GM19452 (cell line): ENCODE measurements at regions not wholly inside any gene's neighbourhood (a gene's known extent, or its start where the extent isn't known, plus 50 kb on each side); places are given as distances from the start of the nearest gene placed in this dataset.

Experiments
- ATAC-seq: cut with Tn5 transposase; IDR thresholded peaks from one replicate; pipeline ENCODE4 v1.9.1; 2021; ENCODE audit not compliant: unreplicated experiment

DNA sequence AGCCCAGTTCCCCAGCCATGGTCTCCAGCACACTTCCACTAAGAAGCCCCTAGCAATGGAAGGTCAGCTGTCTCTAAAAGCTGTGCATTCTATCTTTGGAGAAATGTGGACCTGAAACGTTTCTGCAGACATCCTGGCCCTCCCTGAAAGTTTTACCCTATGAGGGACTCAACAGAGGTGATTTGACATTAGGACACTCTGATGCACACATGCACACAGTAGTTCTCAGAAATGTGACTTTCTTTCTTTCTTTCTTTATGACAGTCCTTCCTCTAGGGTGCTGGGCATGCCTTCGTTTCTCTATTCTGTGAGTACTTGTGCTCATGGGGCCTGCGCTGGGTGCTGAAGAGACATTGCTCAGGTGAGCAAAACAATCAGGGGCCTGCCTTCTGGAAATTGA is 857.3 kb downstream of the RNF144A start:
- ATAC-seq = no peak

DNA sequence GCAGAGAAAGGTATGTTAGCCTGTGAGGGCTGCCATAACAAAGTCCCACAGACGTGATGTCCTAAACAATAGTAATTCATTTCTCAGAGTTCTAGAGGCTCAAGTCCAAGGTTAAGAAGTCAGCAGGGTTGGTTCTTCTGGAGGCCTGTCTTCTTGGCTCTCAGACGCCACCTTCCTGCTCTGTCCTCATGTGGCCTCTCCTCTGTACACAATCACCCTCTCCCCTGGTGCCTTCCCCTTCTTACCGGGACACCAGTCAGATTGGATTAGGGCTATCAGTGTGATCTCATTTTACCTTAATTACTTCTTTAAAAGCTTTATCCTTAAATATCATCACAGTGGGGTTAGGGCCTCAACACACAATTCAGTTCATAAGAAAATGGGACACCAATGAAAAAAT is 860.5 kb downstream of the RNF144A start:
- no peak for ATAC-seq

DNA sequence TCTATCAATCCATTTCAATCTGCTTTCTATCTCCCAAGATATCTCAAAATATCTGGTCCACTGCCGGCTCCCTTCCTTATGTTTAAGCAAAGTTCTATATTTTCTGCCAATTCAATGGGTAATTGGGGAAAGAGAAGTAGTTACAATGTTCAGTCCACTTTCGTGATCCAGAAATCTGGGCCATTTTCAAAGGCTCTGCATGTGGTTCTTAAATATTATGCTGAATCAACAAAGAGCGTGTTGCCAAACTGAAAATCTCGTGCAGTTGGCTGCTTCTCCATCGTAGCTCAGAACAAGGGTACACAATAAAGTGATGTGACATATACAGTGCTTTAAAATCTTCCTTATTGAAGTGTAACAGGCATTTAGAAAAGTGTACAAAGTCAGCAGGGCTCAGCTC is 863.1 kb downstream of the RNF144A start:
- ATAC-seq = no peak

DNA sequence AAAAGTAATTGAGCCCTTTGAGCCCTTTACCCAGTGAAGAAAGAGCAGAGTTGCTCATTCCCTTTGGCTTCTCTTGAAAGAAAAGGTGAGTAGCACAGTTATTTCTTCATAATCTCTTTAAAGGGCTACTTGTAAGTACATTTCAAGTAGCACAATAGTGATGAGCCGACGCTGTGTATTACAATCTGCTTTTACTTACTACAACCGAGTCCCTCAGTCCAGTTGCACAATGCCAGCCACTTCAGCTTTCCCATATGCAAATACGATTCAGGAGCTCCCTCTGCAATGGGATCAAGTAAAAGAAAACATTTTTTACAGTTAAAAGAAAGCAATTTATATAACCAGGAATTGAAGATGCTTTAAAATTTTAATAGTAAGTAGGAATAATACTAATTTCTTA is 868.5 kb downstream of the RNF144A start:
- no peak for ATAC-seq

DNA sequence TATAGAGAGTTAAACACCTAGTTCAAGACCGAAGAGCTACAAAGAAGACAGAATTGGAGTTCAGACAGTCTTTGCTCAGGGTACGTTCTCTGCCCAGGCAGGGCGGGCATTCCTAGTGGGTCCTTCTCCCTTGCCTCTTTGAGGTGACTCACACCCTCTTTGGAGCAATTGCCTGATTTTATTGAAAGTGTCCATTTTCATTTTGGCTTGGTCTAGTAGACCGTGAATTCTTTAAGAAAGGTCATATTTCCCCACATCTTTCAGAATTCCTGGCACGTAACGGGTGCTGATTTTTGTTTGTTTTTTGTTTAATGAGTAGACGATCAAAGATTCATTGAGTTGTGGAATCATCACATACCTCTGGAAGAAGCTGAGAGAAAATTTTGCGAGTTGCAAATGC is 871.5 kb downstream of the RNF144A start:
- no peak for ATAC-seq

DNA sequence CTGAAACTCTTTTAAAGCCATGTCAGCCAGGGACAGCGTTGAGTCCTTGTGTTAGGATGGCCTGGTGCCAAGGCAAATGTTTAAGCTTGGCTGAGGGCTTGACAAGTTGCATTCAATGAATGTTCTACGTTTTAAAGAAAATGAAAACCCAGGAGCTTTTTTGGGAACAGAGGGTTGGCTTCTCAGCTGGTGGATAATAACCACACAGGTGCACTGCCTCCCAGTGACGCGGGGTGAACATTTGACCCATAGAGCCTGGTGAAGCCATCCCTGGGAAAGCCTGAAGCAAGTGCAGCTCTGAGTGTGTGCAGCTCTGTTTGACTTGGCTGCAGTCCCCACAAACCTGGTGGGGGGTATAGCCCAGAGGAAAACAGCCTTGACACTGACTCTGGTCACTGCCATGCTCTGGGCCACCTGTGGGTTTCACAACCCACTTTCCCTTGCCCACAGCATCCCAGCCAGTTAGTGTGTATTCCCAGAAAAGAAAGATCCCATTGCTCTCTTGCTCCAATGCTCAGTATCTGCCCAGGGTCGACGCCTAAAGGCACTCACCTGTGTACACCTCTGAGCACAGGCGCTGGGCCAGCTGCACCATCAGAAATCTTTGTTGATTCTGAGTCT is 874.9 kb downstream of the RNF144A start:
- ATAC-seq = no peak

DNA sequence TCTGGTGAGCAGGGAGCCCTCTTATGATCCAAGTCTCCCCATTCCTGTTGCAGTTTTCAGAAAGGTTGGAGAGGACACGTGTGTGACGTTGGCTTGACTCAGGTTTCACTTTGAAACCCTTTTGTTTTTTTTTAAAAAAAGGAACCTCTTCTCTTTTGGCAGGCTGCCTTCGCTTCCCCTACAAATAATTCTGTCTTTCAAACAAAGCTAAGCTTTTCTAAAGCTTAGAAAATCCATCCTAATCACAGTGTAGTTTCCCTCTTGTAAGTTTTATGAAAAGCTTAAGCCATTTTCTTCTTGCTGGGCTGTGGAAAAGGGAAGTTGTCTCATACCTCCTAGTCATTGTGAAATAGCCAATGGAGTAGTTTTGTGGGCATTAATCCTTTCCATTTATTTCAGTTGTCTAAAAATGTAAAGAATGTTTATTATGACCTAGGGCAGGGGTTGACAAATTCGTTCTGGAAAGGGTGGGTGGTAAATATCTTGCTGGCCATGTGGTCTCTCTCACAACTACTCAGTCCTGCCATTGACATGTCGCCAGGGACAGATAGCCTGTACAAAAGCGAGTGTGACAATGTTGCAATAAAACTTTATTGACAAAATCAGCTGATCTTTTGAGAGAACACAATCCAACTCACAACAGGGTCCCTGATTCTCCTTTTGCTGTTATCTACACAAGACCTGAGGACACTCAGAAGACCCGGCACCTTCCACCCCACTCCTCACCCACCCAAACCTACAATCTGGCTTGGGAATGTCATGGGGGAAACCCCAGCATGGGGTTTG is 878.8 kb downstream of the RNF144A start:
- no peak for ATAC-seq

DNA sequence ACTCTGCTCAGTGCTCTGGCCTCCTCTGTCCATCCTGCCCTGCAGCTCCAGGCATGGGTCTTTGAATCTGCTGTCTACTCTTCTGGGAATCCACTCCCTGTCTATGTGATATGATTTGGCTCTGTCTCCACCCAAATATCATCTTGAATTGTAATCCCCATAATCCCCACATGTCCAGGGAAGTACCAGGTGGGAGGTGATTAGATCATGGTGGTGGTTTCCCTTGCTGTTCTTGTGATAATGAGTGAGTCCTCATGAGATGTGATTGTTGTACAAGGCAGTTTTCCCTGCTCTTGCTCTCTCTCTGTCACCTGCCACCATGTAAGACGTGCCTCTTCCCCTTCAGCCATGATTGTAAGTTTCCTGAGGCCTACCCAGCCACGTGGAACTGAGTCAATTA is 881.8 kb upstream of the ID2 start:
- ATAC-seq = no peak

DNA sequence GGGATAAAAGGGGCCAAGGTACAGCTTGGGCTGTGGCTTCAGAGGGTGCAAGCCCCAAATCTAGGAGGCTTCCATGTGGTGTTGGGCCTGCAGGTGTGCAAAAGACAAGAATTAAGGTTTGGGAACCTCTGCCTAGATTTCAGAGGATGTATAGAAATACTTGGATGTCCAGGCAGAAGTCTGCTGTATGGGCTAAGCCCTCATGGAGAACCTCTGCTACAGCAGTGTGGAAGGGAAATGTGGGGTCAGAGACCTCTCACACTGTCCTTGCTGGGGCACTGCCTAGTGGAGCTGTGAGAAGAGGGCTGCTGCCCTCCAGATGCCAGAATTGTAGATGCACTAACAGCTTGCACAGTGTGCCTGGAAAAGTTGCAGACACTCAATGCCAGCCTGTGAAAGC is 880.6 kb upstream of the ID2 start:
- no peak for ATAC-seq

DNA sequence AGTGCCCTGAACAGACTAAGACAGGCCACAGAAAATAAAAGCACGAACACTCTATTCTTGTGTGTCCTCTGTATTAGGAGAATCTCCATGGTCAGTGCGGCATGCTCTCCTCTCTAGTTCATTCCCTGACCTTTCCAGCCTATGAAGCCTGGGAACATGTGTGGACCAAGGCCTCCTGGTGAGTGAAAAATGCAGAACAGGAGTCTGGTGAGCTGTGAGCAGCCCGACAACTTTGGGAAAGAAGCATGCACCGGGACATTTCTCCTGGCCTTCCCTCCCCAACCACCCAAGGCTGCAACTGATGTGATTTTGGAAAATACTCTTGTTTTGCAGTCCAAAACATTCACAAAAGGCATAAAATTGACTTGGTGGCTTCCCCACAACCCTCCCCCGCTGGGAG is 878.3 kb upstream of the ID2 start:
- ATAC-seq = no peak

DNA sequence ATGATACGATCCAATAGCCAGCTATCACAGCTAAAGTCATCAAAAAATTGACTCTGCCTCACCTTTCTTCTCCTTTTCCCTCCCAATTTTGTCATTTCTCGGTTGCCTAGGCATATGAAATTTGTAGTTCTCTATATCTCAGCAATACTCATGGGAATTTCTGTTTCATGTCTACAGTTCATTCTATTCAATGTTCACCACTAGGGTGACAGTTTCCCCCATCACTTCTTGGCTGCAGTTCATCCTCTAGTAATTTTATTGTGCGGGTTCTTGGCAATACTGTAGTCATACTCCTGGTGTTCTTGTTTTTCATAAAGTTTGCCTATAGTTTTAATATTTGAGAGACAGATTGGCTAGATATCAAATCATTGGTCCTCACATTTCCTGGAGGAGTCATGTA is 872.2 kb upstream of the ID2 start:
- no peak for ATAC-seq

DNA sequence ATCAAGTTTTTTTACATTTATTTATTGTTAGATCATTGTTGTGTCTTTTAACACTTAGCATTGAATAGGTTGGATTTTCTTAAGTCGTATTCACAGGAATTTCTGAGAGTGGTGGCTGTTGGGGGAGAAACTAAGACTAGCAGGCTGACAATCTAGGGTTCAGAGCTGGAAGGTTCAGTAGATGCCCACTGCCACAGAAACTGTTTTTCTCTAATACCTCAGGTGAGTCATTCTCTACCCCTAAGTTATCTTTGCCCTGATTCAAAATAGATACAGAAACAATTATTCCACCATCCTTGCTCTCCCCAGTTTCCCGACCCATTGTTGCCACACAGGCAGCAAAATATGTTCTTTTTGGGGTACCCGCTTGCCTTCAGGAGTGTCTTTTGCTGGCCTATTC is 870.8 kb upstream of the ID2 start:
- ATAC-seq = no peak

DNA sequence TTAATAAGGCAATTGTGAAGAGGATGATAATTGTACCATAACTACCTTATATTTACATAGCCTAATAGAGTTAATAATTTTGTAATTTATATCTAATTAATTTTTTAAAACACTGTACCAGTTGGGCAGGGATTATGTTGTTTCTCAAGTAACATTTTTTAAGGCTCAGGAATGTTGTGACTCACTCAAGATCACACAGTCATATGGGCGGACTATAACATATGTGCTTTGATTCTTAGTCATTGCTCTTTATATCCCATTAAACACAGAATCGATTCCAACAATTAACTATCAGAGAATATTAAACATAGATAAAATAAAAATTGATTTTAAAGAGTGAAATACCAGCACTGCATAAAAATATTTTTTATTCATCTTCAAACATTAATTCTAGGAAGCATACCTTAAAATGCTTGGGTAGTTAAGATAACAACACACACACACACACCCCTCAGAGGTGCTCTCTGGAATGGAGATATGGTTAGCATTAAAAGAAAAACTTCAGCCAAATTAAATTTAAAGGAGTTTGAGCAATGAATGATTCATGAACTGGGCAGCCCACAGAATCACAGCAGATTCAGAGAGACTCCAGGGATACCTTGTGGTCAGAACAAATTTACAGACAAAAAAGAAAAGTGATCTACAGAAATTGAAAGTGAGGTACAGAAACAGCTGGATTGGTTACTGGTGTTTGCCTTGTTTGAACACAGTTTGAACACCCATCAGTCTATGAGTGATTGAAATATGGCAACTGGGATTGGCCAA is 869.4 kb upstream of the ID2 start:
- ATAC-seq = no peak

DNA sequence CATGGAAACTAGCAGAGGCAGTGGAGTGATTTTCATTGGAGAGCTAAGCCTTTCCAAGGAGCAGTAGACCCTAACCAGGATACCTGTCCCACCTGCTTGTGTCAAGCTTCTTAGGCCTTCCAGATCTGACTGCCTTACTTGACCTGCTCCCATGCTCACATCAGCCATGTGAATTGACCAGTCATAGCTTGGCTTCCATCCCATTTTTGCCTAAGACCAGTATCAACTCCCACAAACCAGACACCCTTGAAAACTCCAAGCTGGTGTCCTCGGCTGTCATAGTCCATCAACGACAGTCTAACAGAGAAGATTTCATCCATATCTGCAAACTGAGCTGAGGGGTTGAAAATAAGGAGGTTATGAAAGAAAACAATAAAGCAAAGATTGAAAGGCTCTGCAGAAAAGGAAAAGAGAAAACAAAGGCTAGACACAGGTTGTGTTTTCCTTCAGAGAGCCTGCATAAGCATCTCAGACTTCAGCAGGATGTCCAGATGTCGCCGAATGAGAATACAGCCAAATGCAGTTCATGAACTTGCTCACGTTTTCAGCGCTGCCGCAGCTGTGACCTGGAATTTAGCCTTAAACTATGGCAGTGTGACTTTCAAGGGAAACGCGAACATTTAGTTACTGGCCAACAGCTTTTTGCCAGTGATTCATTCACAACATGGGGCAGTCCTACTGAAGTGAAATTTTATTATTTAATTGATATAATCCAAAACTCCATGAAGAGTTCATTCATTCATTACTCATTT is 868.1 kb upstream of the ID2 start:
- no peak for ATAC-seq

DNA sequence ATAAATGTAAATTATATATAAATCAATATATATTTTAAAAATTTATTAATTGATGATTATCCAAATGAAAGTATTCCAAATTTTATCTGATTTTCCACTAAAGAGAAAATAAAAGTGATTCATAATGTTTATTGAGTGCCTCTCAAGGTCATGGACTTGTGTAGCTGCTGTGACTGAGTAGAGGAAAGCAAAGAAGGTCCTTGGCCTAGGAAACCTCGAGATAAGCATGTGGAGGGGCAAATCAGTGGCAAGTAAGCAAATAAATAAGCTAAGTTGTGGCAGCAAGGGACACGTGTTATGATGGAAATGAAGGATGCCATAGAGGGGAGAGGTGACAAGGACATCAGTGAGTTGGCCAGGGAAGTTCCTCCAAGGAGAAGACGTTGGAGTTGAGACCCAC is 866.1 kb upstream of the ID2 start:
- no peak for ATAC-seq

DNA sequence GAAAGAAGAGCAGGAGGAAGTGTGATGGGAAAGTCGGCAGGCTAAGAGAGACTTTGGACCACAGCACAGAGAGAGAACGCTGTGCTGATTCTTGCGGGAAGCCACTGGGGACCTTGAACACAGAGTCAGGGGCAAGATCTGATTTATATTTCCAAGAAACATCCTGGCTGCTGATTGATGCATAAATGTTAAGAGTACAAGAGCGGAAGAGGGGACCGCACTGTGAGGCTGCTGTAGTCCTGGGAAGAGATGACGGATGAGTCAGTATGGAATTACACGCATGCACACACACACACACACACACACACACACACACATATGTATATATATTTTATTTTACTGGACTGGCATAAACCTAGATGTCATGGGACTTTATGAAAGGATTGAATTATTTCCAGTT is 865.6 kb upstream of the ID2 start:
- no peak for ATAC-seq

DNA sequence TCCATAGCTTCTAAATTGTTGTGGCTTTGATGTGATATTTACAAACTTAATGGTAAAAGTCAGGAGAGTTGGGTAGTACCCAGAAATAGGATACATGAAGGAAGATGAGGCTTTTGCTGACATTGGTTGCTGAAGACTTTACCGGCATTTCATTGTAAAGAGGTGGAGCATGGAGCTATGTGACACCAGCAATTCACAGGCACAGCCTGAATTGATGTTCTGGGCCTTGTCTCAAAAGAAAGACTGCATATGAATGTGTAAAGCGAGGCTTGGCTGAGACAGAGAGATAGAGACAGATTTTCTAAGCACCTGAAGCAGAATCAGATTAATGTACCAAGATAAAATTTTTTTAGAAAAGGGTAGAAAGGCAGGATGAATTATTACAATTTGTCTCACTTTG is 864.9 kb upstream of the ID2 start:
- no peak for ATAC-seq

DNA sequence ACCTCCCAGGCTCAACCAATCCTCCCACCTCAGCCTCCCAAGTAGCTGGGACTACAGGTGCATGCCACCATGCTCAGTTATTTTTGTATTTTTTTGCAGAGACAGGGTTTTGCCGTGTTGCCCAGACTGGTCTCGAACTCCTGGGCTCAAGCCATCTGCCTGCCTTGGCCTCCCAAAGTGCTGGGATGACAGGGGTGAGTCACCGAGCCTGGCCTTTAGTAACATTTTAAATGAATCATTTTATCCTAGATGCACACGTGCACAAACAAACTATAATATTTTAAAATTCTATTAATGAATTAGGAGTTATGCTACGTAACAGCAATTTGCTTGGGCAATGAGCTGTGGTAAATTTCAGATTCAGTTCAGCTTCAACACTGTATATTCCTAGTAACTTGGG is 862.5 kb upstream of the ID2 start:
- ATAC-seq = no peak

DNA sequence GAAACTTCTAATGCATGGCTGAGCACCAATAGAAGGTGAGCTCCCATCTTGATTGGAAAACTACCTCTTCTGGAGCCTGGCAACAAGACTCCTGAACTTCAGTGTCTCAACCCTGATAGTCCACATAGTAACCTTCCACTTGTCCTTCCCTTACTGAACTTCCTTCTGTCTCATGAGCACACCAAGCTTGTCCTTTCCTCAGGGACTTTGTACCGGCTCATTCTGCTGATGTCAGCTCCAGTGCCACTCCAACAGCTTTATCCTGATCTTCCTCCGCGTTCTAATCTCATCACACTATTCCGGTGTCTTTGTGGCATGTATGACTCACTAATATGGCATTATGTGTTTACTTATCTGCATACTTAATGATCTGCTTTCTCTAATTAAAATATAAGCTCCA is 862.0 kb upstream of the ID2 start:
- no peak for ATAC-seq

DNA sequence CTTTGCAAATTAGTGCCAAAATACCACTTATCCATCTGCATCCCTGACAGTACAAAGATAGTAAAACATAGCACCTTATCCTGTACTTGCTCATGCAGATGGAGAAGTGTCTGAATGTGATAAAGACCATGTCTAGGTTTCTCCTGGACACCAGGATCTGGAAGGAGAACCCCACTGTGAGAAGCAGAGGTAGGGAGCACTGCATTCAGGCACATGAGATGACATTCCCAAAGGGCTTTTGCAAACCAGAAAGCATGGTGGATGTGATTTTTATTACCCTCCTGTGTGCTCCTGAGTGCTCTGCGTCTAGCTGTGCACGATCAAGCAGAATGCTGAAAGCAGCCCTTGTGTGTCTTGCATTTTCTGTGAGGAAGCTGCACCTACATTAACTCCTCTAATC is 857.6 kb upstream of the ID2 start:
- ATAC-seq = no peak

DNA sequence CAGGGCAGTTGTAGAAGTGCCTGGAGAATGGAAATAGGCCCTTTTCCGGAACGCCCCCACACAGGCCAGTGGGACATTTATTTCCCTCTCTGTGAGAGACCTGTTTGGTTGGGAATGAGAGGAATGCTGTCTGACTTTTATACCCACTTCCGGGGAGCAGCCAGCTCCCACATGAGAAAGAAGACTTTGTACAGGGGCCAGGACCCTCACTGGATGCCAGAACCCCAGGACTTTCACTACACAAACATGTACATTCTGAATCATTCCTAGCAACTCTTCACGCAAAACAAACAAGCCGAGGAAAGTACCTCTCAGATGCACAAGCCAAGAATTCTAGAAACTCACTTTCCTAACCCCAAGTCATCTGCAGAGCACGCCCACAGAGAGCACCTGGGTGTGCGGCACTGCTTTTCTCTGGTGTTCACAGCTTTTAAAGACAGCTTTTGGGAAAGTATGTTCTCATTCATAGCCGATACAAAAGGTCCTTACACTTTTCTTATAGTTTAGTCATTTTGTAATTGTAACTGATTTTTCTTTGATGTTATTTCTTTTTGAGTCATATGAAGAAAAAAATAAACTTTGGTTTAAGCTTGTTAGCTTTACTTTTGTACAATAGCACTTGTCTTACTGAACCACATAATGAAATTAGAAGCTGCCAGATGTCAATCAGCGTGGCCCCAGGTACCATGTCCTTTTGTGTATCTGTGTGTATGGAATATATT is 856.1 kb upstream of the ID2 start:
- ATAC-seq = peak; percentile 58
